T-helper 17 cell (primary cell): ENCODE measurements at regions not wholly inside any gene's neighbourhood (a gene's known extent, or its start where the extent isn't known, plus 50 kb on each side); places are given as distances from the start of the nearest gene placed in this dataset.

Experiments used
- ATAC-seq: fragments of 150-1000 bp; cut with Tn5 transposase; 2 replicates; pipeline ENCODE4 v1.10.0; 2021; ENCODE audit warnings: mild to moderate bottlenecking, moderate library complexity
- DNase-seq, 3 donors: peaks; one replicate each; pipeline versions ENCODE4 v3.0.0 to v3.0.0-alpha.2; 2020 to 2021
- H3K9me3 ChIP-seq: one replicate; pipeline ENCODE4 v1.7.0; 2013; ENCODE audit warnings: low read length, mild to moderate bottlenecking; ENCODE audit not compliant: control insufficient read depth, poor library complexity, severe bottlenecking
- H3K27ac Mint-ChIP-seq: one replicate; pipeline ENCODE4 v1.8.0; 2022; ENCODE audit warnings: mild to moderate bottlenecking, moderate library complexity, mixed read lengths
- H3K27me3 Mint-ChIP-seq: one replicate; pipeline ENCODE4 v1.8.0; 2022; ENCODE audit warnings: mixed read lengths
- H3K36me3 Mint-ChIP-seq: one replicate; pipeline ENCODE4 v1.8.0; 2022; ENCODE audit warnings: low read depth, mixed read lengths
- H3K4me1 Mint-ChIP-seq: one replicate; pipeline ENCODE4 v1.8.0; 2022; ENCODE audit warnings: mild to moderate bottlenecking, mixed read lengths
- H3K4me3 Mint-ChIP-seq: one replicate; pipeline ENCODE4 v1.8.0; 2022; ENCODE audit warnings: mild to moderate bottlenecking, moderate library complexity, mixed read lengths

DNA sequence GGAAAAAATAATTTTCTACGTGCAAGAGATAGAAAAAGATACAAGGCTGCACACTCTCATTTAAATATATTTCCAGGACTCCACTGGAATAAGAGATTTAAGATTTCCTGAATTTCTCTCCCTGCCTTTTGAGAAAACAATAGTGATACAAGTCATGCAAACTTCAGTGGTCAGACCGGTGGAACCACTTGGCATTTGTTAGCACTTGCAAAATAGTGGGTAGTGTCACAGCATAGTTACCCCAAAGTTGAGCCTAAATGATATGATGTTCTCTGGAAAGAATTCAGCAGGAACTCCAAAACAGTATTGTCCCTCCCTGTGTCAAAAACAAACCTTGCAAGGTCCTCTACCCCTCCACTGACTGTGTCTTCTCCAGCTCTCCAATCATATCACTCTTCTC lies 102.3 kb downstream of the ANKRD50 start:
- H3K27ac Mint-ChIP-seq = no peak overlapping the region
- no peak overlapping the region for H3K4me3 Mint-ChIP-seq
- no peaks in the 10 kb centered on the region for H3K36me3 Mint-ChIP-seq
- DNase-seq (no peak), ATAC-seq (no peak)
- H3K4me1 Mint-ChIP-seq = no peaks in the 10 kb centered on the region
- H3K27me3 Mint-ChIP-seq = no peaks in the 10 kb centered on the region
- H3K9me3 ChIP-seq = no peaks in the 10 kb centered on the region
